GM12878 (cell line): ENCODE measurements at regions not wholly inside any gene's neighbourhood (a gene's known extent, or its start where the extent isn't known, plus 50 kb on each side); places are given as distances from the start of the nearest gene placed in this dataset.

Experiments
- ATAC-seq: fragments of 200-7000 bp; cut with Tn5 transposase; 3 replicates; pipeline ENCODE4 v1.9.1; 2020; ENCODE audit warnings: mild to moderate bottlenecking, moderate library complexity
- BruUV-seq: library from RNA; stranded (reverse); fragments of 400-500 nt; replicated peaks from 2 replicates; lab custom pipeline; 2021; lab: Mats Ljungman, UMichigan
- CTCF ChIA-PET: fragments of 300-600 bp; sonication (Branson Sonifier 250); formaldehyde crosslinking; extraction: SDS; loops from one replicate; lab custom pipeline; 2021; ENCODE audit warnings: inconsistent platforms; lab: Yijun Ruan, JAX
- POLR2A ChIA-PET: fragments of 350-600 bp; formaldehyde crosslinking; extraction: SDS; loops from one replicate; lab custom pipeline; 2021; ENCODE audit warnings: inconsistent platforms; lab: Charles Lee
- RAD21 ChIA-PET: fragments of 300-600 bp; sonication (Branson Sonifier 250); formaldehyde crosslinking; loops from one replicate; lab custom pipeline; 2023; ENCODE audit warnings: antibody characterized with exemption; ENCODE audit not compliant: unreplicated experiment; lab: Charles Lee
- SMC1A ChIA-PET: fragments of 300-600 bp; sonication (Branson Sonifier 250); formaldehyde crosslinking; loops from one replicate; lab custom pipeline; 2023; ENCODE audit not compliant: unreplicated experiment, uncharacterized antibody; lab: Charles Lee
- DNase-seq: peaks from one replicate; pipeline ENCODE4 v3.0.0-alpha.2; 2011; ENCODE audit warnings: low read depth, low spot score
- FAIRE-seq: peaks from 3 replicates; lab custom pipeline; 2011; peaks lifted over from hg19 to GRCh38; lab: Jason Lieb, UNC
- H2AFZ ChIP-seq: 2 replicates; pipeline ENCODE4 v1.6.0; 2011; ENCODE audit warnings: low read depth, low read length, control low read depth; ENCODE audit not compliant: control insufficient read depth
- H3K27ac ChIP-seq: 2 replicates; pipeline ENCODE4 v1.5.1; 2011; ENCODE audit warnings: control low read depth; ENCODE audit not compliant: control insufficient read depth, insufficient read depth
- H3K27me3 ChIP-seq, 2 experiments: replicated peaks in 1 of 2; 2 replicates each; pipeline versions ENCODE4 v1.6.0 to v1.6.1; 2011; ENCODE audit warnings: low read length in 1 of 2; ENCODE audit not compliant: control insufficient read depth in 2 of 2, insufficient read depth in 2 of 2
- H3K36me3 ChIP-seq, 2 experiments: 2 replicates each; pipeline ENCODE4 v1.5.1; 2011; ENCODE audit warnings: low read length in 1 of 2; ENCODE audit not compliant: control insufficient read depth in 2 of 2, insufficient read depth in 2 of 2
- H3K4me1 ChIP-seq: 2 replicates; pipeline ENCODE4 v1.6.1; 2011; ENCODE audit warnings: mild to moderate bottlenecking, low read length, moderate library complexity, mixed read lengths; ENCODE audit not compliant: control insufficient read depth, insufficient read depth
- H3K4me2 ChIP-seq: 2 replicates; pipeline ENCODE4 v1.6.0; 2011; ENCODE audit warnings: control low read depth; ENCODE audit not compliant: control insufficient read depth, insufficient read depth
- H3K4me3 ChIP-seq: fragments of 200-600 bp; sonication (generic); 2 replicates; pipeline ENCODE4 v1.5.1; 2016
- H3K79me2 ChIP-seq: 2 replicates; pipeline ENCODE4 v1.6.0; 2011; ENCODE audit warnings: low read length; ENCODE audit not compliant: control insufficient read depth, insufficient read depth
- H3K9ac ChIP-seq: 2 replicates; pipeline ENCODE4 v1.8.0; 2011; ENCODE audit warnings: low read length, control low read depth, mixed read lengths; ENCODE audit not compliant: control insufficient read depth, insufficient read depth
- H3K9me3 ChIP-seq: replicated peaks from 3 replicates; pipeline ENCODE4 v1.5.1; 2011; ENCODE audit warnings: mild to moderate bottlenecking, low read length; ENCODE audit not compliant: control insufficient read depth, insufficient read depth
- H4K20me1 ChIP-seq: 2 replicates; pipeline ENCODE4 v1.6.0; 2011; ENCODE audit not compliant: control insufficient read depth, insufficient read depth
- BMI1 ChIP-seq: fragments of 450-650 bp; IDR thresholded peaks from 2 replicates; pipeline ENCODE4 v1.6.1; 2016; ENCODE audit warnings: mild to moderate bottlenecking, moderate library complexity, borderline replicate concordance
- EED ChIP-seq: sonication (generic); IDR thresholded peaks from 2 replicates; pipeline ENCODE4 v1.6.1; 2016; ENCODE audit warnings: antibody characterized with exemption, low read depth
- IKZF1 ChIP-seq: fragments of 450-650 bp; conservative IDR thresholded peaks from 2 replicates; pipeline ENCODE4 v1.6.1; 2017; ENCODE audit warnings: antibody characterized with exemption, mild to moderate bottlenecking
- IKZF2 ChIP-seq, 2 experiments: fragments of 450-650 bp; IDR thresholded peaks; 2 replicates each; pipeline ENCODE4 v1.6.1; 2017; ENCODE audit warnings: mild to moderate bottlenecking in 2 of 2, moderate library complexity in 2 of 2
- JUND ChIP-seq: IDR thresholded peaks from 2 replicates; pipeline ENCODE4 v1.6.1; 2012; ENCODE audit warnings: low read depth, mild to moderate bottlenecking, low read length, improper control_type of control experiment, moderate library complexity
- NFYB ChIP-seq: IDR thresholded peaks from 2 replicates; pipeline ENCODE4 v1.6.1; 2011; ENCODE audit warnings: low read depth, mild to moderate bottlenecking, low read length, improper control_type of control experiment, moderate library complexity; ENCODE audit not compliant: insufficient read depth
- PAX5 ChIP-seq: IDR thresholded peaks from 2 replicates; pipeline ENCODE4 v1.6.1; 2011; ENCODE audit warnings: low read depth, low read length, borderline replicate concordance
- RAD51 ChIP-seq: fragments of 450-650 bp; IDR thresholded peaks from 2 replicates; pipeline ENCODE4 v1.6.1; 2016; ENCODE audit warnings: moderate library complexity, mild to moderate bottlenecking, inconsistent platforms
- RELB ChIP-seq: fragments of 450-650 bp; IDR thresholded peaks from 2 replicates; pipeline ENCODE4 v1.6.1; 2017; ENCODE audit warnings: low read depth, mild to moderate bottlenecking, moderate library complexity
- REST ChIP-seq: IDR thresholded peaks from 2 replicates; pipeline ENCODE4 v1.6.1; 2012; ENCODE audit warnings: mild to moderate bottlenecking, low read depth, low read length
- WGBS: methylation state at CpG from one replicate; pipeline ENCODE4 v1.1.6; 2016; ENCODE audit warnings: low lambda C conversion rate; ENCODE audit not compliant: insufficient replicate concordance, insufficient coverage; ENCODE audit errors: missing lambda C conversion rate; 5-methylcytosine and 5-hydroxymethylcytosine counted together
- in situ Hi-C: fragments of 300-500 bp; cut with MboI; formaldehyde crosslinking; loops from 9 replicates; pipeline ENCODE4 v1.14.3; 2018; ENCODE audit warnings: mixed read lengths
- intact Hi-C: fragments of 100-400 bp; cut with micrococcal nuclease; formaldehyde crosslinking; loops from one replicate; pipeline ENCODE4 v1.14.2; 2022; ENCODE audit not compliant: unreplicated experiment
- TF ChIP-seq, protein P1 (sequence below): IDR thresholded peaks from 2 replicates; pipeline ENCODE4 v1.6.1; 2011; ENCODE audit warnings: low read depth, low read length, improper control_type of control experiment, borderline replicate concordance
- TF ChIP-seq, protein P2 (sequence below): IDR thresholded peaks from 2 replicates; pipeline ENCODE4 v1.6.1; 2012; ENCODE audit warnings: low read depth, low read length, improper control_type of control experiment

GRCh38 chr19:5205381-5205780 lies 135.2 kb downstream of the PTPRS start:
- Histone ChIP-seq H3K36me3 (no peaks in the 10 kb centered on the region), H3K9me3 (no peaks in the 10 kb centered on the region; the same call in 2 of the 3 replicates), H3K4me2 (no peak overlapping the region), H2AFZ (no peak overlapping the region), H4K20me1 (no peaks in the 10 kb centered on the region), H3K4me1 (no peaks in the 10 kb centered on the region), H3K9ac (no peak overlapping the region), H3K4me3 (no peak overlapping the region), H3K79me2 (no peaks in the 10 kb centered on the region), H3K27me3 (no peaks in the 10 kb centered on the region), H3K27ac (no peak overlapping the region)
- SMC1A ChIA-PET, result no interaction called here
- no peak for FAIRE-seq
- in situ Hi-C loops, result no loop called here
- POLR2A ChIA-PET, result no interaction called here
- 62% methylated on average over 13 of the region's 13 CpGs for WGBS
- intact Hi-C loops, result no loop called here
- RAD21 ChIA-PET, result no interaction called here
- BruUV-seq, result no TSS peak
- TF ChIP-seq IKZF2 (IDR thresholded peaks at IDR 0.05) (peak in 1 of 2 experiments; percentile 20; a peak in 2 of 4 replicates), IKZF1 (no peak; the same call in 1 of the 2 replicates)
- peak; percentile 32; the same call in 1 of the 3 replicates for ATAC-seq
- CTCF ChIA-PET, result no interaction called here
- no peak for DNase-seq

GRCh38 chr19:5204212-5204611 lies 136.4 kb downstream of the PTPRS start:
- POLR2A ChIA-PET, result no interaction called here
- H3K27me3 ChIP-seq, result no peaks in the 10 kb centered on the region
- DNase-seq, result no peak
- H3K4me1 ChIP-seq, result no peaks in the 10 kb centered on the region
- CTCF ChIA-PET, result interaction anchor here (0.6 to 1.0 kb wide), 2 partner anchors 17 to 132 kb away, joined by 3 read pairs; no protein-coding TSS in a partner anchor
- SMC1A ChIA-PET, result no interaction called here
- RAD21 ChIA-PET, result interaction anchor here (0.6 to 0.7 kb wide), 2 partner anchors 28 to 102 kb away, joined by 3 to 4 read pairs; no protein-coding TSS in a partner anchor
- FAIRE-seq, result no peak
- H3K9me3 ChIP-seq, result no peaks in the 10 kb centered on the region; the same call in 2 of the 3 replicates
- H3K4me2 ChIP-seq, result no peak overlapping the region
- ATAC-seq, result no peak
- in situ Hi-C loops, result no loop called here
- no peak overlapping the region for H3K27ac ChIP-seq
- H4K20me1 ChIP-seq, result no peaks in the 10 kb centered on the region
- intact Hi-C loops, result no loop called here
- H3K79me2 ChIP-seq, result no peaks in the 10 kb centered on the region
- H3K4me3 ChIP-seq, result no peak overlapping the region
- H3K36me3 ChIP-seq, result no peaks in the 10 kb centered on the region
- no peak overlapping the region for H2AFZ ChIP-seq
- BruUV-seq, result no TSS peak
- no peak overlapping the region for H3K9ac ChIP-seq
- 68% methylated on average over 5 of the region's 5 CpGs for WGBS
- TF ChIP-seq EED (no peak), REST (no peak), BMI1 (no peak), PAX5 (no peak), NFYB (no peak), JUND (no peak), RELB (no peak), RAD51 (no peak)
- TF ChIP-seq, protein P1, sequence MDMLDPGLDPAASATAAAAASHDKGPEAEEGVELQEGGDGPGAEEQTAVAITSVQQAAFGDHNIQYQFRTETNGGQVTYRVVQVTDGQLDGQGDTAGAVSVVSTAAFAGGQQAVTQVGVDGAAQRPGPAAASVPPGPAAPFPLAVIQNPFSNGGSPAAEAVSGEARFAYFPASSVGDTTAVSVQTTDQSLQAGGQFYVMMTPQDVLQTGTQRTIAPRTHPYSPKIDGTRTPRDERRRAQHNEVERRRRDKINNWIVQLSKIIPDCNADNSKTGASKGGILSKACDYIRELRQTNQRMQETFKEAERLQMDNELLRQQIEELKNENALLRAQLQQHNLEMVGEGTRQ, result no peak
- TF ChIP-seq, protein P2, sequence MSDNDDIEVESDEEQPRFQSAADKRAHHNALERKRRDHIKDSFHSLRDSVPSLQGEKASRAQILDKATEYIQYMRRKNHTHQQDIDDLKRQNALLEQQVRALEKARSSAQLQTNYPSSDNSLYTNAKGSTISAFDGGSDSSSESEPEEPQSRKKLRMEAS, result no peak
